ENCODE measurements at regions not wholly inside any gene's neighbourhood (a gene's known extent, or its start where the extent isn't known, plus 50 kb on each side); places are given as distances from the start of the nearest gene placed in this dataset.

GRCh38 chr6:62474793-62475192 is 188.8 kb upstream of the KHDRBS2 start:
- DNase-seq = no peak

- DNase-seq = no peak
Observed at GRCh38 chr6:62466607-62467006, 180.6 kb upstream of the KHDRBS2 start.

GRCh38 chr6:62465206-62465605 is 179.2 kb upstream of the KHDRBS2 start:
- DNase-seq = no peak

- no peak for DNase-seq
Observed at GRCh38 chr6:62452586-62452985, 166.6 kb upstream of the KHDRBS2 start.

- no peak for DNase-seq
Observed at GRCh38 chr6:62446647-62447316, 160.8 kb upstream of the KHDRBS2 start.

- DNase-seq = no peak
Observed at GRCh38 chr6:62445521-62445920, 159.5 kb upstream of the KHDRBS2 start.

- DNase-seq = peak in 1 of 2 experiments; percentile 23
Observed at GRCh38 chr6:62441182-62441581, 155.2 kb upstream of the KHDRBS2 start.

GRCh38 chr6:62429781-62430180 is 143.8 kb upstream of the KHDRBS2 start:
- no peak for DNase-seq

GRCh38 chr6:62400521-62401259 is 114.7 kb upstream of the KHDRBS2 start:
- DNase-seq = no peak

GRCh38 chr6:62393608-62394007 is 107.6 kb upstream of the KHDRBS2 start:
- no peak for DNase-seq

- DNase-seq = no peak
Observed at GRCh38 chr6:62392291-62392690, 106.3 kb upstream of the KHDRBS2 start.

GRCh38 chr6:62391358-62391757 is 105.3 kb upstream of the KHDRBS2 start:
- DNase-seq = no peak

GRCh38 chr6:62390401-62390800 is 104.4 kb upstream of the KHDRBS2 start:
- no peak for DNase-seq

GRCh38 chr6:62371453-62372210 is 85.6 kb upstream of the KHDRBS2 start:
- peak in 1 of 2 experiments; percentile 18 for DNase-seq

- DNase-seq = no peak
Observed at GRCh38 chr6:62367601-62368000, 81.6 kb upstream of the KHDRBS2 start.

GRCh38 chr6:62362097-62362496 is 76.1 kb upstream of the KHDRBS2 start:
- DNase-seq = no peak

GRCh38 chr6:62357835-62358234 is 71.8 kb upstream of the KHDRBS2 start:
- DNase-seq = no peak

- DNase-seq = no peak
Observed at GRCh38 chr6:62354261-62354660, 68.2 kb upstream of the KHDRBS2 start.

- DNase-seq = no peak
Observed at GRCh38 chr6:62345962-62346689, 60.1 kb upstream of the KHDRBS2 start.

- DNase-seq = no peak
Observed at GRCh38 chr6:62345446-62345845, 59.4 kb upstream of the KHDRBS2 start.

- DNase-seq = no peak
Observed at GRCh38 chr6:62344850-62345249, 58.8 kb upstream of the KHDRBS2 start.

- DNase-seq = no peak
Observed at GRCh38 chr6:62338477-62338876, 52.5 kb upstream of the KHDRBS2 start.

All from NCI-H524 (cell line).